GM21423 (cell line): ENCODE measurements at regions not wholly inside any gene's neighbourhood (a gene's known extent, or its start where the extent isn't known, plus 50 kb on each side); places are given as distances from the start of the nearest gene placed in this dataset.

Experiments used
- ATAC-seq: cut with Tn5 transposase; IDR thresholded peaks from one replicate; pipeline ENCODE4 v1.9.1; 2021; ENCODE audit warnings: mild to moderate bottlenecking, moderate library complexity; ENCODE audit not compliant: unreplicated experiment

- no peak for ATAC-seq
These were observed 1022.3 kb upstream of the CNTNAP5 start for GRCh38 chr2:123002660-123003248.

GRCh38 chr2:123015186-123015585 lies 1009.9 kb upstream of the CNTNAP5 start:
- ATAC-seq = no peak

GRCh38 chr2:123035541-123035940 lies 989.5 kb upstream of the CNTNAP5 start:
- no peak for ATAC-seq

DNA sequence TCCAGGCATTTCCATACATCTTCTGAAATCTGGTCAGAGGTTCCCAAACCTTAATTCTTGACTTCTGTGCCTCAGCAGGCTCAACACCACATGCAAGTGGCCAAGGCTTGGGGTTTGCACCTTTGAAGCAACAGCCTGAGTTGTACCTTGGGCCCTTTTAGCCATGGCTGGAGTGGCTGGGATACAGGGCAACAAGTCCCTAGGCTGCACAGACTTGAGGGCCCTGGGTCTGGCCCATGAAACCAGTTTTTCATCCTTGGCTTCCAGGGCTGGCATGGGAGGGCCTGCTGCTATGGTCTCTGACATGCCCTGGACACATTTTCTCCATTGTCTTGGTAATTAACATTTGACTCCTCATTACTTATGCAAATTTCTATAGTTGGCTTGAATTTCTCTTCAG lies 988.8 kb upstream of the CNTNAP5 start:
- ATAC-seq = no peak

DNA sequence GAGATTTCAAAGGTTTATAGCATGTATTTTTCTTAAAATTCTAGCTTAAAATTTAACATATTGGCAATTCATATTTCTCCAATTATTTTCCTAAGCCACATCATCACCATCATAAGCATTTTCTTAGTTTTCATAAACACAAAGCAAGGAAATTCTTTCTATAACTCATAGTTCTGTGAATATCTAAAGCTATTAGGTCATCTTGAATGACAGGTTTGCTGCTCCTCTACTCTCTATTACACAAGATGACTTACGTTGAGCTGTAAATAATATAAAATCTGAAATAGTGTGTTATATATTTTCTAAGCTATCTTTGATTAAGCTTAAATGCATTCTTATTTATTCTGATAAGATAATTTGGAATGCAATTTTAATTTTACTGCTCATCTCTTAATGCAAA lies 984.6 kb upstream of the CNTNAP5 start:
- no peak for ATAC-seq

- no peak for ATAC-seq
These were observed 981.6 kb upstream of the CNTNAP5 start for GRCh38 chr2:123043458-123043857.

DNA sequence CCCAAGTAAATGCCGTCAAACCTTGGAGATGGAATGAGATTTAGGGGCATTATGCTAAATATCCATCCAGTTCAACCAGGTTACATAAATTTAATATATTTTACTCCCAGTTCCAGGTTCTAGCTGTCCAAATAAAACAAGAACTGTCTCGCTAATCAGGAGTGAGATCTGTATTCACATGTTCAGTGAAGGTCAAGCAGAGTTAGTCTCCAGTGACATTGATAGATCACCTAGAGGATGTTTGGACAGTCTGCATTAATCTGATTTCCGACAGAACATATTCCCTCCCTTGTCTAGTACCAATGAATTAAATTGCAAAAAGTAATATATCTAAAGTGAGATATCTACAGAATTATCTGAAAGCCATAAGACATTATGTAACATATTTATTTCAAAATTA lies 979.4 kb upstream of the CNTNAP5 start:
- ATAC-seq = no peak

GRCh38 chr2:123047186-123047585 lies 977.9 kb upstream of the CNTNAP5 start:
- ATAC-seq = no peak

DNA sequence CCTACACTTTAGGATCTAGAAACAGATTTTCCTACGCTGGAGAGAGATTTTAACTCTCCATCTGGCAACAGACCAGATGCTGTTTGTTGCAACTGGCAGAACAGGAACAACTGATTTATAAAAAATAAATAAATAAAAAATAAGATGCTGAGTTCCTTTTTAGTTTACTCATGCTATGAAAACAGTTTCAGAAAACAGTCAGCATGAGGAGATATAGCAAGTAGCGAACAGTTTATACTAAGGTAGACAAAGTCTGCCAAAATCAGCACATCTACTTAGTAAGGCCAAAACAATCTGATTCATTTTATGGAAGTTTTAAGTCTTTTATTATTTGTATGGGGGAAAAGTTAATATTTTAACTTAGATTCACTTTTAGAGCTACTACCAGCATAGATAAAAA lies 974.0 kb upstream of the CNTNAP5 start:
- no peak for ATAC-seq

DNA sequence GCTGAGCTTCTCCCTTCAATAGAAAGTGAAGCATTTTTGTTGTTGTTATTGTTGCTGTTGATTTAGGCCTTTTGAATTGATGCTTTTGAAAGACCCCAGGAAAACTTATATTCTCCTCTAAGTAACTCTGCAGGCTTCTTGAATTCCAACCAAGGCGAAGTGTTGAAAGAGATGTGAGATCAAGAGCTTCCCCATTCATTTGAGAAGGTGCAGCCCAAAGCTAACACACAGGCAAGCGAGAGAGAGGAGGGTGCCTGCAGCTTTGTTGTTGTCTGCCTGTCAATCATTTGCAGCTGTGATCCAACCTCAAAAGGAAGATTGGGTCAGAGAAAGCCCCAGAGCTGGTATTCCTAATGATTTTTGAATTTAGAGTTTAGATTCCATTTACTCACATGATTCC lies 963.6 kb upstream of the CNTNAP5 start:
- no peak for ATAC-seq

DNA sequence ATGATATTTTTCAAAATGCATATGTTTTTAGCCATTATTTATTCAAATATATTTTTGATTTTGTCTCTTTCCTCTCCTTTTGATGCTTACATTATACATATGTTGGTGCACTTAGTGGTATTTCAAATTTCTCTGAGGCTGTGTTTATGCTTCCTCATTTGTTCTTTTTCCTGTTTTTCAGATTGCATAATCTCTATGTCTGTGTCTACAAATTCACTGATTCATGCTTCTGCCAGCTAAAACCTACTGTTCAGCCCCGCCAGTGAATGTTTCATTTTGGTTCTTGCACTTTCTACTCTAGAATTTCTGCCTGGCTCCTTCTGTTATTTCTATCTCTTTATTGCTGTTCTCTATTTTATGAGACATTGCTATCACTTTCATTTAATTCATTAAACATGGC lies 951.7 kb upstream of the CNTNAP5 start:
- ATAC-seq = no peak

DNA sequence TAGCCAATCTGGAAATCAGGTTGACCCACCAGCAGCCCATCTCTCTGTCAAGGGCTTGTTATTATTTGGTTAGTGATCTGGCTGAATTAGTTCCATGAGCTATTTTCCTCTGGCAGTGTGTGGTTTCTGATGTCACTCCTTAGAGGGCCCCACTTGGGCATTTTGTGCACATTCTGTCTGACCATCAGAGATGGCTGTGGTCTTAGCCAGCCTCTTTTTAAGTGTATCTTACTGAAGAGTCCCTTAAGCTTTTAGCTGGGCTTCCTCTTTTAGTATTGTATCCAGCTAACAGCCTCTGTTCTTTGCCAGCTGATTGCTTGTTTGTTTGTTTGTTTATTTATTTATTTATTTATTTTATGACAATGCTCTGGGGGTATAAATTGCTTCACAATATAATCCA lies 951.1 kb upstream of the CNTNAP5 start:
- ATAC-seq = no peak

DNA sequence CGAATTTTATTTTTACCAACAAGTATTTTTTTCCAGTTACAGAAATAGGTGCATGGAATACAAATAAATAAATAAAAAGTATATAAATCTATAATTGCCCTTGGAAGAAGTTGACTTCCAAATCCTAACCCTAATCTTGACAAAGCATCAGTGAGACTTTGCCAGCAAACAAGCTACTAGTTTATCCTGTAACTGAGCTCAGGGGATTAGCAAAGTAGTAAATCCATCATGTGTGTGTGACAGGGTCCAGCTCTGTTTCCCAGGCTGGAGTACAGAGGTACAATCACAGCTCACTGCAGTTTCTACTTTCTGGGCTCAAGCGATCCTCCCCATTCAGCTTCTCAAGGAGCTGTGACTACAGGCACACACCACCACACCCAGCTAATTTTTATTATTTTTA lies 948.0 kb upstream of the CNTNAP5 start:
- no peak for ATAC-seq

GRCh38 chr2:123080331-123080730 lies 944.8 kb upstream of the CNTNAP5 start:
- ATAC-seq = no peak

DNA sequence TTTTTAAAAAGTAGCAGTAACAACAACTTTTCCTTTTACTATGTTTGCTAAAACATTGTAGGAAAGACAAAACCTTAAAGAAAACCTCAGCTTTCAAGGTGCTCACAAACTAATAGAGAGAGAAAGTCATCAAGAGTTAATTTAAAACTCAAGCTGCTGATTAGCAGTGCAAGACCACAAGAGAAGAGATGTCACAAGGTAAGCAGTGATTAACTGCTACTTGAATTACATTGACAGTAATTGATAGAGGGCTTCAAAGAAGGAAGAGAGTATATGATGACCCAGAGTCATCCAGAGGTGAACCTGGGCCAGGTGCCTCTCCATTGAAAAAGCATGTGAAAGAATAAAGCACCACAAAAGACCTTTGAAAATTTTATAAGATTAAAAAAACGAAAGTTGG lies 939.6 kb upstream of the CNTNAP5 start:
- ATAC-seq = no peak

GRCh38 chr2:123086613-123087385 lies 938.3 kb upstream of the CNTNAP5 start:
- ATAC-seq = no peak

DNA sequence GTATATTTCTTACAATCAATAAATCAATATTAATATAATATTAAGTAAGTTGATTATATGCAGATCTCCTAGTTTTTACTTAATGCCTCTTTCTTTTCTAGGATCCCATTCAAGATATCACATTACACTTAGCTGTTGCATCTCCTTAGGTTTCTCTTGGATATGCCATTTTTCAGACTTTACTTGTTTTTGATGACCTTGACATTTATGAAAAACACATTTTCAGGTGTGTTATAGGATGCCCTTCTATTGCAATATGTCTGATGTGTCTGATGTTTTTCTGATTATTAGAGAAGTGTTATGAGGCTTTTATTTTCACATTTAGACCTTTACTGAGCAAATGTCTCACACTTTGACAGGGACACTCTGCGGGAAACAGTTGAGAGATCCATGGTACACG lies 933.6 kb upstream of the CNTNAP5 start:
- no peak for ATAC-seq

DNA sequence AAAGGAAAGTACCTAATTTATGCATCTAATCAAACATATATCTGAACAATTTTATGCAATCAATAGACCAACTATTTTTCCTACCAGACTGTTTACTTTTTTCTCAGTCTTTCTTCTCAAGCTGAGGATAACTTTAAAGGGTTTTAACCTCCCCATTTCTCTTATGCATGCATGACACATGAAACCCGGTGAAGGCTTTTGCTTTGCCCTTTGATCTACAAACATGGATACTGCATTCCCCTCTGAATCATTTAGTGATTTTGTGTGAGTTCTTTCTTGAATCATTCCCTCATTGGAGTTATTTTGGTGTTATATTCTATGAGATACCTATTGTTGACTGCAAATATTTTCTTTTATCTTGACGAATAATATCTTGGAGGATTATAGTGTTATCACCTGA lies 931.9 kb upstream of the CNTNAP5 start:
- ATAC-seq = no peak

DNA sequence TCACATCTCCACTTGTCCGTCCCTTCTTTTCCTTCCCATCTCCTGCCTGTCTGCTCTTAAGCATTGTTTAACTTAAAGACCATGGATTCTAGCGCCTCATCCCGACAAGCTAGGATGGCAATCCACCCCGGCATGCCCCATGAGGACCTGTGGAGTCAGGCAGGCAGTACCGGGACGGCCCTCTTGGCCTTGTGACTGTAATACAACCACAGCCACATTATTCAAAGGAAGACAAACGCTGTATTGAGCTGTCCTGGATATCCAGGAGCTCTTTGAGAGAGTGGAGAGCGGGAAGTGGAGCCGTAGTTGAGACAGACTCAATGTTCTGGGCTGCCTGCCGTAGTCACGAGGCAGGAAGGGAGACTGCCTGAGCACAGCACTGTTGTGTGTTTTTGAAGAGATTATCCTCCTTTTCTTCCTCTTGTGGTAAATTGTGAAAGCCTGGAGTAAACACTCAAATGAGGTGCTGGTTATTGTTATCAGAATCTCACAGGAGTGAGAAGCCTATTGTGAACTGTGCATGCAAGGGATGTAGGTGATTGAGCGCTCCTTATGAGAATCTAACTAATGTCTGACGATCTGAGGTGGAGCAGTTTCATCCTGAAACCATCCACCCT lies 929.8 kb upstream of the CNTNAP5 start:
- ATAC-seq = no peak

DNA sequence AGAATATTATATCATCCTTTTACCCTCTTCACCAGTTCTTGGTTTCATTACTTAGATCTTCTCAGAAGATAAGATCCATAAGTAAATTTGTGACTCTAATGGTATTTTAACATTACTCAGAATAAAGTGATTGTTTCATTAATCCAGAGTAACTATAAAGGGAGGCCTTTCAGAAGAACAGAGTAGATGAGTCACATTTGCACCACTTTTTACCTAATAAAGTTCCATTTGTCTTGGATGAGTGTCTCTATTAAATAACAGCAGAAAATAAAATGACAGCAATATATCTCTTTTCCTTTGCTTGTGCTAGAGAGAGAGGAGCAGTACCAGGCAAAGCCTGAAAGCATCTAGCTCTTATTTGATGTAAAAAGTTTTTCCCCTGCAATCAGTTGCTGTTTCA lies 926.5 kb upstream of the CNTNAP5 start:
- no peak for ATAC-seq

GRCh38 chr2:123101434-123101833 lies 923.7 kb upstream of the CNTNAP5 start:
- ATAC-seq = no peak

- no peak for ATAC-seq
These were observed 921.2 kb upstream of the CNTNAP5 start for GRCh38 chr2:123103902-123104301.
